Stimulated activated naive CD8-positive, alpha-beta T cell treated with anti-CD3 and anti-CD28 coated beads, Interleukin-15, amount 100 ng/mL, for 72 hours (primary cell): ENCODE measurements at regions not wholly inside any gene's neighbourhood (a gene's known extent, or its start where the extent isn't known, plus 50 kb on each side); places are given as distances from the start of the nearest gene placed in this dataset.
"Not testable (repeated sequence)": the region's sequence is repeated elsewhere in the genome, so short reads cannot be mapped to it uniquely, and the experiment has no call there.

Experiments used
- ATAC-seq: fragments of 150-1000 bp; cut with Tn5 transposase; 2 replicates; pipeline ENCODE4 v1.10.0; 2021; ENCODE audit warnings: mild to moderate bottlenecking, moderate library complexity
- DNase-seq, 2 donors: peaks; one replicate each; pipeline ENCODE4 v3.0.0; 2021 to 2022
- H3K27ac Mint-ChIP-seq, 2 donors: one replicate each; pipeline ENCODE4 v1.8.0; 2022; ENCODE audit warnings: mild to moderate bottlenecking in 2 of 2, mixed read lengths in 2 of 2, moderate library complexity in 2 of 2
- H3K27me3 Mint-ChIP-seq: one replicate; pipeline ENCODE4 v1.8.0; 2022; ENCODE audit warnings: mixed read lengths
- H3K4me1 Mint-ChIP-seq: one replicate; pipeline ENCODE4 v1.8.0; 2022; ENCODE audit warnings: mild to moderate bottlenecking, mixed read lengths
- H3K4me3 Mint-ChIP-seq, 2 donors: one replicate each; pipeline ENCODE4 v1.8.0; 2022; ENCODE audit warnings: mild to moderate bottlenecking in 2 of 2, mixed read lengths in 2 of 2, moderate library complexity in 1 of 2
- H3K9me3 Mint-ChIP-seq, 2 donors: one replicate each; pipeline ENCODE4 v1.8.0; 2022; ENCODE audit warnings: mixed read lengths in 2 of 2

DNA sequence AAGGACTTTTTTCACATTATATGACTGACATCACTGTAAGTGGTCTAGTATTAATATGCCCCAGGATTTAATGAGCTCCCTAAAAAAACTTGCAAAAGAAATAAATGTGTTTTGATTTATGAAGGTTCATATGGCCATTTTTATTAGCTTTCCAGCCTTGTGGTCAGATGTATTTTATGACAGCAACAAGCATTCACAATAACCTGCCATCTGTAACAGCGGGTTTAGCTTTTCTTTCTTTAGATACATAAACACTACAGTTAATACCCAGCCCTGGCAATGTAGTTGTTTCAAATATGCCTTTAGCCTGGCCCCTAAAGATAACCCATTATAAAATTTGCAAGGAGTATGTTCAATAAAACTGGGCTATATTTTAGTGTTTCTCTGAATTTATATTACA, 1063.8 kb downstream of the SOCS6 start:
- Mint-ChIP-seq H3K27ac (no peak overlapping the region), H3K4me1 (no peaks in the 10 kb centered on the region), H3K4me3 (no peak overlapping the region), H3K27me3 (no peaks in the 10 kb centered on the region), H3K9me3 (no peaks in the 10 kb centered on the region)
- ATAC-seq: no peak
- DNase-seq: no peak

GRCh38 chr18:71336576-71337210, 1047.8 kb downstream of the SOCS6 start:
- Mint-ChIP-seq H3K4me3 (no peak overlapping the region), H3K27me3 (no peaks in the 10 kb centered on the region), H3K9me3 (no peaks in the 10 kb centered on the region), H3K4me1 (no peaks in the 10 kb centered on the region), H3K27ac (no peak overlapping the region)
- no peak for DNase-seq
- no peak for ATAC-seq

DNA sequence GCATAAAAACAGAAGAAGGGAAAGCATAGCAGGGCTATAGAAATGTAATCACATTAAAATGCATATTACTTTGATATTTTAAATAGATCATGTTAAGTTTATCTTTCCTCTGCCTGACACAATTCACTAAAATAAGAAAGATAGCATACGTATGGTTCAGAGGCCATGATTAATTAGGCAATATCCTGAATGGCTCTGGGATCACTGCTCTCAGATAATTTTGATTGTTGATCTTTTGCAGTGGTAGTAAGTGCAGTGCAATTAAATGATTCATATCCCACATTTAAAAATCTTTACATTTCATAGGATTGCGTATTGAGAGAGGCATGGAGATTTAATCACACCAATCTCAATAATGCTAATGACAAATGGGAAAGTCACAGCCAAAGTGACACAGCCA, 1040.7 kb downstream of the SOCS6 start:
- no peak for DNase-seq
- no peak overlapping the region for H3K27ac Mint-ChIP-seq
- H3K4me1 Mint-ChIP-seq: no peaks in the 10 kb centered on the region
- H3K4me3 Mint-ChIP-seq: no peak overlapping the region
- no peaks in the 10 kb centered on the region for H3K27me3 Mint-ChIP-seq
- ATAC-seq: no peak
- peaks cover 0 to 7% of the 10 kb centered on the region in 2 donors for H3K9me3 Mint-ChIP-seq

DNA sequence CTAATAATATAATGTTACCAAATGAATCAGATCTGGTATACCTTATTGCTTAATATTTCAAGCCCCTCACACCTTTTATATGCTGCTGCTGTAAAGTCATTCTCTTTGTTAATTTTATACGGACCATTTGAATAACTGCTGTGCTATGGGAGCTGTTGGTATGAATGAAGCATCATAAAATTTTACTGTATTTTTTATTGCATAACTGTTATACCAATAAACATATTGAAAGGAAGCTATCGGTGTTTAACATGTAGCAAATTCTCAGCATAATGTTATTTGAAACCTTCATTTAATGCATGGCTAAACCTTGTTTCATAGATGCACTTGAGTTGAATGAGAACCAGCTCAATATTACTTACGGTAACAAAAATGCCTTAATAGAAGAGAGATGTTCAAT, 1040.3 kb downstream of the SOCS6 start:
- H3K27me3 Mint-ChIP-seq: no peaks in the 10 kb centered on the region
- no peak for ATAC-seq
- no peak for DNase-seq
- no peak overlapping the region for H3K4me3 Mint-ChIP-seq
- H3K9me3 Mint-ChIP-seq: peaks cover 0 to 7% of the 10 kb centered on the region in 2 donors
- H3K27ac Mint-ChIP-seq: no peak overlapping the region
- no peaks in the 10 kb centered on the region for H3K4me1 Mint-ChIP-seq

- H3K4me3 Mint-ChIP-seq: no peak overlapping the region
- DNase-seq: no peak
Measured at GRCh38 chr18:71327850-71328249, 1039.0 kb downstream of the SOCS6 start.

GRCh38 chr18:71327441-71327840, 1038.6 kb downstream of the SOCS6 start:
- Mint-ChIP-seq H3K27me3 (no peaks in the 10 kb centered on the region), H3K9me3 (peaks cover 0 to 7% of the 10 kb centered on the region in 2 donors), H3K27ac (no peak overlapping the region), H3K4me1 (no peaks in the 10 kb centered on the region), H3K4me3 (no peak overlapping the region)
- no peak for ATAC-seq
- no peak for DNase-seq

More at GRCh38 chr18:71327850-71328249, 1039.0 kb downstream of the SOCS6 start:
- Mint-ChIP-seq H3K27me3 (no peaks in the 10 kb centered on the region), H3K9me3 (peaks cover 0 to 7% of the 10 kb centered on the region in 2 donors), H3K27ac (no peak overlapping the region), H3K4me1 (no peaks in the 10 kb centered on the region)
- no peak for ATAC-seq

GRCh38 chr18:71326826-71327225, 1038.0 kb downstream of the SOCS6 start:
- H3K27ac Mint-ChIP-seq: no peak overlapping the region
- no peak overlapping the region for H3K4me3 Mint-ChIP-seq
- ATAC-seq (no peak), DNase-seq (no peak)
- peaks cover 0 to 7% of the 10 kb centered on the region in 2 donors for H3K9me3 Mint-ChIP-seq
- no peaks in the 10 kb centered on the region for H3K27me3 Mint-ChIP-seq
- H3K4me1 Mint-ChIP-seq: no peaks in the 10 kb centered on the region

- Mint-ChIP-seq H3K4me1 (no peaks in the 10 kb centered on the region), H3K4me3 (no peak overlapping the region), H3K27ac (no peak overlapping the region), H3K9me3 (peaks cover 0 to 7% of the 10 kb centered on the region in 2 donors), H3K27me3 (no peaks in the 10 kb centered on the region)
- ATAC-seq: no peak
- no peak for DNase-seq
Measured at GRCh38 chr18:71324356-71324755, 1035.5 kb downstream of the SOCS6 start.

- Mint-ChIP-seq H3K27me3 (no peaks in the 10 kb centered on the region), H3K9me3 (peaks cover 0 to 7% of the 10 kb centered on the region in 2 donors), H3K27ac (no peak overlapping the region), H3K4me3 (no peak overlapping the region), H3K4me1 (no peaks in the 10 kb centered on the region)
- ATAC-seq (no peak), DNase-seq (no peak)
Measured at GRCh38 chr18:71322201-71322600, 1033.4 kb downstream of the SOCS6 start.

DNA sequence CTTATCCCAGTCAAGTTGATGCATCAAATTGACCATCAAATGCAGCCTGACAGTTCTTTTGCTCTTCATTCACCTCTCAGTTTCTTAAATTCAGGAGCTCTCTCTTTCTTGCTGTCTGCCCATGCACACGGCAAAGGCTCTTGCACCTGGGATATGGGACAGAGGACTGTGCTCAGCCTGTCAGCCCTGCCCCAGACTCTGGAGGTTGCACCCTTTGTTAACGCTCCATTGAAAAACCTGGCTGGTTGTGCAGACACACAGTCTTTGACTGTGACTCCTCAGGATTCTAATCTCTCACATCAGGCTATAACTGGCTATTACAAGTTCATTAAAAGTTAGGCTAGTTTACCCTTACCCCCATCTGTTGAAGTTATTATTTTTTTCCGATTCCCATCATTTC, 1032.5 kb downstream of the SOCS6 start:
- ATAC-seq: no peak
- Mint-ChIP-seq H3K4me1 (no peaks in the 10 kb centered on the region), H3K27ac (no peak overlapping the region), H3K4me3 (no peak overlapping the region), H3K27me3 (no peaks in the 10 kb centered on the region), H3K9me3 (peaks cover 0 to 7% of the 10 kb centered on the region in 2 donors)
- no peak for DNase-seq

DNA sequence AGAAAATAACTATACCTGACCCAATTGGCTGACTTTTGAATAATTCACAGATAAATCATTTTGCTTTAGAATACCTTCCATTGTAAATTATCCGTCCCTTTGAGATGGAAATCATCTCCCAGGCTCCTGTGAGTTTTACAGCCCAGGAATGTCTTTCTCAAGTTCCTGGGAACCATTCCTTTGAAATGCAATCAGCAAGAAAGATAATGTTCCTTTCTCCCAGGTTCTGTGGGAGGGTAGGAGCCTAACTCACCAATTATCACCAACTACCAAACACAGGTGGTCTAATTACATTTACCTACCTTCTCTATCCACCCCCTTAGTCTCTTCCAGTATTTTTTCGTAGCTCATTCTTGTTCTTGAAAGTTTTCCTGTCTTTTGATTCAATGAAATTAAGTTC, 1016.0 kb downstream of the SOCS6 start:
- Mint-ChIP-seq H3K9me3 (no peaks in the 10 kb centered on the region), H3K4me3 (no peak overlapping the region), H3K27ac (no peak overlapping the region), H3K4me1 (no peaks in the 10 kb centered on the region), H3K27me3 (no peaks in the 10 kb centered on the region)
- no peak for ATAC-seq
- no peak for DNase-seq

GRCh38 chr18:71303743-71304142, 1014.9 kb downstream of the SOCS6 start:
- ATAC-seq, H3K27me3 Mint-ChIP-seq, H3K4me1 Mint-ChIP-seq, DNase-seq, H3K4me3 Mint-ChIP-seq, H3K9me3 Mint-ChIP-seq, H3K27ac Mint-ChIP-seq: not testable (repeated sequence)

- H3K27me3 Mint-ChIP-seq: no peaks in the 10 kb centered on the region
- no peak for ATAC-seq
Measured at GRCh38 chr18:71301596-71301995, 1012.8 kb downstream of the SOCS6 start.

GRCh38 chr18:71294201-71294600, 1005.4 kb downstream of the SOCS6 start:
- not testable (repeated sequence) for H3K4me1 Mint-ChIP-seq, H3K27me3 Mint-ChIP-seq, DNase-seq, H3K4me3 Mint-ChIP-seq, H3K9me3 Mint-ChIP-seq, ATAC-seq, H3K27ac Mint-ChIP-seq

More at GRCh38 chr18:71301596-71301995, 1012.8 kb downstream of the SOCS6 start:
- Mint-ChIP-seq H3K4me3 (no peak overlapping the region), H3K27ac (no peak overlapping the region), H3K4me1 (no peaks in the 10 kb centered on the region), H3K9me3 (no peaks in the 10 kb centered on the region)
- DNase-seq: no peak

GRCh38 chr18:71293322-71293721, 1004.5 kb downstream of the SOCS6 start:
- ATAC-seq (no peak), DNase-seq (no peak)
- Mint-ChIP-seq H3K4me1 (no peaks in the 10 kb centered on the region), H3K27ac (no peak overlapping the region), H3K9me3 (no peaks in the 10 kb centered on the region), H3K27me3 (no peaks in the 10 kb centered on the region), H3K4me3 (no peak overlapping the region)

GRCh38 chr18:71287268-71287667, 998.4 kb downstream of the SOCS6 start:
- no peaks in the 10 kb centered on the region for H3K4me1 Mint-ChIP-seq
- no peak overlapping the region for H3K27ac Mint-ChIP-seq
- ATAC-seq: no peak
- no peaks in the 10 kb centered on the region for H3K27me3 Mint-ChIP-seq
- peaks cover 0 to 5% of the 10 kb centered on the region in 2 donors for H3K9me3 Mint-ChIP-seq
- no peak for DNase-seq
- H3K4me3 Mint-ChIP-seq: no peak overlapping the region

DNA sequence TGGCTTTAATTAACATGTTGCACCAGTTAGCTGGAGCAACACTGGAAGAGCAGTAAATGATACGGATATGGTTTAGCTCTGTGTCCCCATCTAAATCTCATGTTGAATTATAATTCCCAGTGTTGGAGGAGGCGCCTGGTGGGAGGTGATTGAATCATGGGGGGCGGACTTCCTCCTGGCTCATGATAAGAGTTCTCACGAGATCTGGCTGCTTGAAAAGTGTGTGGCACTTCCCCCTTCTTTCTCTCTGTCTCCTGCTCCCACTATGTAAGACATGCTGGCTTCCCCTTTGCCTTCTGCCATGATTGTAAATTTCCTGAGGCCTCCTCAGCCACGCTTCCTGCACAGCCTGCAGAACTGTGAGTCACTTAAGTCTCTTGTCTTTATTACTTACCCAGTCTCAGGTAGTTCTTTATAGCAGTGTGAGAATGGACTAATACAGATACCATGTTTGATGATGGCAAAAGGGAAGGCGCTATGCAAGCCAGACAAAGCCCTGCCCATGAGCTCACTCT, 963.6 kb downstream of the SOCS6 start:
- Mint-ChIP-seq H3K4me3 (no peak overlapping the region), H3K27ac (no peak overlapping the region), H3K9me3 (peaks cover 0 to 4% of the 10 kb centered on the region in 2 donors), H3K4me1 (no peaks in the 10 kb centered on the region), H3K27me3 (peaks cover 8% of the 10 kb centered on the region)
- ATAC-seq (no peak), DNase-seq (no peak)
